ENCODE measurements at regions not wholly inside any gene's neighbourhood (a gene's known extent, or its start where the extent isn't known, plus 50 kb on each side); places are given as distances from the start of the nearest gene placed in this dataset.

- TF ChIP-seq CTCF (IDR thresholded peaks at IDR 0.05; ENCODE audit: insufficient read depth, low read length, poor library complexity, severe bottlenecking) (no peak), EZH2phosphoT487 (conservative IDR thresholded peaks at IDR 0.05; ENCODE audit: low read length) (no peak)
Measured at GRCh38 chr2:117058366-117058765, 756.1 kb upstream of the DDX18 start.
